ENCODE measurements at regions not wholly inside any gene's neighbourhood (a gene's known extent, or its start where the extent isn't known, plus 50 kb on each side); places are given as distances from the start of the nearest gene placed in this dataset.
A peak's percentile ranks its signal among the peaks of the same experiment; 100 is the strongest.

DNA sequence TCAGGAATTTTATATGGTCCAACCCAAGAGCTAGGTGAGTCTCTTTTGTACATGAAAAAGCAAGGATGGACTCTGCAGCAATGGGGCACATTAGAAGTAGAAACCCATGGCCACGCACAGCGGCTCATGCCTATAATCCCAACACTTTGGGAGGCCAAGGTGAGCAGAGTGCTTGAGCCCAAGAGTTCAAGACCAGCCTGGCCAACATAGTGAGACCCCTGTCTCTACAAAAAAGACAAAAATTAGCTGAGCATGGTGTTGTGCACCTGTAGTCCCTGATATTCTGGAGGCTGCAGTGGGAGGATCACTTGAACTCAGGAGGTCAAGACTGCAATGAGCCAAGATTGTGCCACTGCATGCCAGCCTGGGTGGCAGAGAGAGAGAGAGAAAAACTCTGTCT, 128.7 kb upstream of the PLEKHA5 start:
- DNase-seq (ENCODE audit: low read depth) = no peak
- Histone ChIP-seq H3K27me3 (replicated peaks; ENCODE audit: control insufficient read depth, insufficient read depth, low read length) (no peaks in the 10 kb centered on the region), H3K9ac (ENCODE audit: low read length) (no peak overlapping the region), H3K4me3 (ENCODE audit: low read length) (no peak overlapping the region), H3K4me1 (ENCODE audit: control insufficient read depth, insufficient read depth, low read length) (peaks cover 7% of the 10 kb centered on the region), H3K36me3 (ENCODE audit: control insufficient read depth, insufficient read depth, low read length, severe bottlenecking) (no peaks in the 10 kb centered on the region), H3K9me3 (ENCODE audit: control insufficient read depth, low read length) (no peaks in the 10 kb centered on the region)

DNA sequence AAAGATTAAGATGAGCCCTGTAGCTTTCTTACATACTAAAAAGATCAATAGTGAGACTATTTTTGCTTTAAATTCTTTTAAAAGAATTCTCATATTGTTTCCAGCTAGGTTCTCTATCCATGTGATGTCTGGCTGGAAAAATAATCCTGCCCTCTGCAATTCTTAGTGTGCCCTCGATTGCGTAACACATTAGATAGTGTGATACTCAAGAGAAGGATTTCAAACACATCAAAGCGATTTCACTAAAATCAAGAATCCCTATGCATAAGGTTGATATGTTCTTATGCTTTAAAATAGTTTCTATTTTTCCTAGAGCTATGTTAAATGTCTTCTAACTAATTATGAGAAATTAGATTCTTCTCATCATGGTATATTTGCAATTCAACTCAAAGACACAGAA, 127.3 kb upstream of the PLEKHA5 start:
- Histone ChIP-seq H3K9me3 (ENCODE audit: control insufficient read depth, low read length) (no peaks in the 10 kb centered on the region), H3K4me1 (ENCODE audit: control insufficient read depth, insufficient read depth, low read length) (peaks cover 7% of the 10 kb centered on the region), H3K27me3 (replicated peaks; ENCODE audit: control insufficient read depth, insufficient read depth, low read length) (no peaks in the 10 kb centered on the region), H3K4me3 (ENCODE audit: low read length) (no peak overlapping the region), H3K36me3 (ENCODE audit: control insufficient read depth, insufficient read depth, low read length, severe bottlenecking) (no peaks in the 10 kb centered on the region), H3K9ac (ENCODE audit: low read length) (no peak overlapping the region)
- peak; percentile 50 for DNase-seq (ENCODE audit: low read depth)

DNA sequence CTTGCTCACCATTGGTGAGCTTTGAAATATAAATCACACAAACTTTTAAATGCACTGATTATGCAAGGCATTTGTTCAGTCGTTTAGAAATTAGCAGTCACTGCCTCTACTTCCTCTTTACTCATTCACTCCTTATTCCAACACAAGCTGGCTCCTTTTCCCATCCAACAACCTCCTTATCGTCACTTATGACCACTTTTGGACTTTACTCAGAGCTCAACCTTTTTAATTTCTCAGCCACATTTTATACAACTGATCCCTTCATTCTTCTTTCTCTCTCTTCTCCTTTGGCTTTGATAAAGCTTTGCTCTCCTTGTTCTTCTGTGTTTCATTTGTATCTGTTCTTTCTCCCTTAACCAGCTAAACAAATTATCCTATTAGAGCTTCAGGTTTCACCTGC, 126.4 kb upstream of the PLEKHA5 start:
- Histone ChIP-seq H3K4me1 (ENCODE audit: control insufficient read depth, insufficient read depth, low read length) (peaks cover 6% of the 10 kb centered on the region), H3K36me3 (ENCODE audit: control insufficient read depth, insufficient read depth, low read length, severe bottlenecking) (no peaks in the 10 kb centered on the region), H3K4me3 (ENCODE audit: low read length) (no peak overlapping the region), H3K9ac (ENCODE audit: low read length) (no peak overlapping the region), H3K9me3 (ENCODE audit: control insufficient read depth, low read length) (no peaks in the 10 kb centered on the region), H3K27me3 (replicated peaks; ENCODE audit: control insufficient read depth, insufficient read depth, low read length) (no peaks in the 10 kb centered on the region)
- DNase-seq (ENCODE audit: low read depth) = no peak

DNA sequence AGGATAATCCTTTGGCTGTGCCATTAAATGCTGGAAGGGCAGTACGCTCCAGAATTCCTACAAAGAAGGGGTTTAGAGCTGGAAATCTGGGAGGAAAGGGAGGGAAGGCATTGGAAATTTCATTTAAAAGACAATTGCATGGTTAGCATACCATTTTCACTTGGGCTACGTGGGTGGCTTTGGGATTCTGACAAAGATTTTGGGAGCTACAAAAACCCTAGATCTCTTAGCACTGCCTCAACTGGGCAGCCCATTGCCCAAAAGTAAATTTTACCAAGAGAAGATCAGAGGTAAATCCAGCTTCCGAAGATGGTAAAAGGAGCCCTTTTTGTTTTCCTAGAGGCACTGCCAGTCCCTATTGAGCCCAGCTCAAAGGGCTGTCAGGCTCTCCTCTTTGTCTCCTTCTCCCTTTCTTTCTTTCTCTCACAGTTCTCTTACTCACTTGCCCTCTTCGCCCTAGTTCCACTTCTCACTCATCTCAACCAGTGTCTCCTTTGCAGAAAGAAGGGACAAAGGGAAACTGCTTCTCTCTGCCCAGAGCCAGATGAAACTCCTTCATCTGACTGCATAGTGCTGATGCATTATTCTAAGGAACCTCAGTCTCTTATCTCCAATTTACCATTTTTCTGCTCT, 125.4 kb upstream of the PLEKHA5 start:
- no peaks in the 10 kb centered on the region for H3K9me3 ChIP-seq (ENCODE audit: control insufficient read depth, low read length)
- no peak overlapping the region for H3K9ac ChIP-seq (ENCODE audit: low read length)
- no peaks in the 10 kb centered on the region for H3K4me1 ChIP-seq (ENCODE audit: control insufficient read depth, insufficient read depth, low read length)
- no peak for DNase-seq (ENCODE audit: low read depth)
- no peaks in the 10 kb centered on the region for H3K36me3 ChIP-seq (ENCODE audit: control insufficient read depth, insufficient read depth, low read length, severe bottlenecking)
- no peaks in the 10 kb centered on the region for H3K27me3 ChIP-seq (replicated peaks; ENCODE audit: control insufficient read depth, insufficient read depth, low read length)
- H3K4me3 ChIP-seq (ENCODE audit: low read length) = no peak overlapping the region

DNA sequence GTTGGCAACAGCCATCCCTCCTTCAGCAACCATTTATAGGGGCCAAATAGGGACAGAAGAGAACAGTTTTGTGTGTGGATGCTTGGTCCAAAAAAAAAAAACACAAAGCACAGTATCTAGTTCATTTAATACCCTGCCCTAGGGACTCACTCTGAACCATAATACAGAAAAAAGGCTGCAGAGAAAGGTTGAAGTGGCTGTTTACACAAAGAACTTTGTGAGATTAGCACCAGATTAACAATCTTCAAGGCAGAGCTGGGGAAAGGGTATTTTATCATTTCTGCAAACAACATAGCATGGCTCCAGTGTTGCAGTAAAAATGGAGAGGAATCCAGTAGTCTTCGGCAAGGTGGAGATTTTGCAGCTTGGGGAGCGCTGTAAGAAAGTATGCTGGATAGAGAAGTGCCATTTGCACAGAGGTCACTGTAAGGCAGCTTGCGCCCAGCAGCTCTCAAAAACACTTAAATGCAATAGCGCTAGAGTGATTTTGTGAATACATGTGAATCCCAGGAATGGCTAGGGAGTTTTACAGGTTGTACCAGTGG, 124.2 kb upstream of the PLEKHA5 start:
- H3K4me1 ChIP-seq (ENCODE audit: control insufficient read depth, insufficient read depth, low read length) = no peaks in the 10 kb centered on the region
- no peak for DNase-seq (ENCODE audit: low read depth)
- H3K9me3 ChIP-seq (ENCODE audit: control insufficient read depth, low read length) = no peaks in the 10 kb centered on the region

DNA sequence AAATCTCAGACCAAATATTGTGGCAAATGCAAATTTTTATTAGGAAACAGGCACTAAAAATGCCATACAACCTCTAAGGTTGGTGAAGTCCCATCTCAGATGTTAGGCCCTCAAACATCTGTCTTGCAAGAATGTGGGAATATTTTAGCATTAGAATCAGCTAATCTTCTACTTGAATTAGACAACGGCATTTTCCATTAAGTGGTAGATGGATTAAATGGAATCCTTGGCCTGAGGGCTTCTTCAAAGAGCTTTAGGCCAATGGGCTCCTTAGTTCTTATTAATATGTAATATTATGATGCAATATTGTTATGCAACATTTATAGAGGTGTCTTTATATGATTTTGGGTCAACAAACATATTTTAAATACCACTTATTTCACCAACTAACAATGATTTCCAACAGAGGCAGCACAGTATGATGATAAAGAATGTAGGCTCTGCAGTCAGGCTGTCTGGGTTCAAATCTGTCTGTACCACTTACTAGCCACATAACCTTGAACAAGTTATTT, 122.9 kb upstream of the PLEKHA5 start:
- H3K36me3 ChIP-seq (ENCODE audit: control insufficient read depth, insufficient read depth, low read length, severe bottlenecking) = no peaks in the 10 kb centered on the region
- no peak overlapping the region for H3K4me3 ChIP-seq (ENCODE audit: low read length)
- H3K4me1 ChIP-seq (ENCODE audit: control insufficient read depth, insufficient read depth, low read length) = no peaks in the 10 kb centered on the region
- no peak for DNase-seq (ENCODE audit: low read depth)
- H3K9me3 ChIP-seq (ENCODE audit: control insufficient read depth, low read length) = no peaks in the 10 kb centered on the region
- no peak overlapping the region for H3K9ac ChIP-seq (ENCODE audit: low read length)
- H3K27me3 ChIP-seq (replicated peaks; ENCODE audit: control insufficient read depth, insufficient read depth, low read length) = no peaks in the 10 kb centered on the region

More for the DNA sequence above, 124.2 kb upstream of the PLEKHA5 start:
- Histone ChIP-seq H3K9ac (ENCODE audit: low read length) (no peak overlapping the region), H3K4me3 (ENCODE audit: low read length) (no peak overlapping the region), H3K36me3 (ENCODE audit: control insufficient read depth, insufficient read depth, low read length, severe bottlenecking) (no peaks in the 10 kb centered on the region), H3K27me3 (replicated peaks; ENCODE audit: control insufficient read depth, insufficient read depth, low read length) (no peaks in the 10 kb centered on the region)

DNA sequence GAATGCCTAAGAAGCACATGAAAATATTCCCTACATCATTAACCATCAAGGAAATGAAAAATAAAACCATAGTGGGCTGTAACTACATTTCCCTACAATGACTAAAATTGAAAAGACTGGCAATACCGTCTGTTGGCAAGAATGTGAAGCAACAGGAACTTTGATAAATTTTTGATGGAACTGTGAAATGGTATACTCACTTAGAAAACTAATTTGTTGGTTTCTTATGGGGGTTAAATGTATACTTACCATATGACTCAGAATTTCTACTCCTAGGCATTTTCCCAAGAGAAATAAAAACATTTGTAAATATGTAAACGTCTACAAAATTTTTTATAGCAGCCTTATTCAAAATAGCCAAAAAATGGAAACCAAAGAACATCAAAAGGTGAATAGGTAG, 121.4 kb upstream of the PLEKHA5 start:
- Histone ChIP-seq H3K9ac (ENCODE audit: low read length) (no peak overlapping the region), H3K27me3 (replicated peaks; ENCODE audit: control insufficient read depth, insufficient read depth, low read length) (no peaks in the 10 kb centered on the region), H3K4me1 (ENCODE audit: control insufficient read depth, insufficient read depth, low read length) (no peaks in the 10 kb centered on the region), H3K9me3 (ENCODE audit: control insufficient read depth, low read length) (no peaks in the 10 kb centered on the region), H3K36me3 (ENCODE audit: control insufficient read depth, insufficient read depth, low read length, severe bottlenecking) (no peaks in the 10 kb centered on the region), H3K4me3 (ENCODE audit: low read length) (no peak overlapping the region)
- no peak for DNase-seq (ENCODE audit: low read depth)

DNA sequence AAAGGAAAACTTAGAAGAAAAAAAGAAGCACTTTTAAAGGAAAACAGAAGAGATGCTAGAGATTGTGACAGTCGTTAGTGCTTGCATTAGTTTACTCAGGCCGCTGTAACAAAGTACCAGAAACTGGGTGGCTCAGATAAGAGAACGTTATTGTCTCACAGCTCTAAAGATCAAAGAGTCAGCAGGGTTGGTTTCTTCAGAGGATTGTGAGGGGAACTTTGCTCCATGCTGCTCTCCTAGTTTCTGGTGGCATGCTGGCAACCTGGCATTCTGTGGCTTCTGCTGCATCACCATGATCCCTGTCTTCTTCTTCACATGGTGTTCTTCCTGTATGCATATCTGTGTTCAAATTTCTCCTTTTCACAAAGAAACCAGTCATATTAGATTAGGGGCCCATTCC, 119.4 kb upstream of the PLEKHA5 start:
- DNase-seq (ENCODE audit: low read depth) = no peak
- Histone ChIP-seq H3K36me3 (ENCODE audit: control insufficient read depth, insufficient read depth, low read length, severe bottlenecking) (no peaks in the 10 kb centered on the region), H3K9ac (ENCODE audit: low read length) (no peak overlapping the region), H3K27me3 (replicated peaks; ENCODE audit: control insufficient read depth, insufficient read depth, low read length) (no peaks in the 10 kb centered on the region), H3K4me1 (ENCODE audit: control insufficient read depth, insufficient read depth, low read length) (peaks cover 9% of the 10 kb centered on the region), H3K9me3 (ENCODE audit: control insufficient read depth, low read length) (no peaks in the 10 kb centered on the region), H3K4me3 (ENCODE audit: low read length) (no peak overlapping the region)

DNA sequence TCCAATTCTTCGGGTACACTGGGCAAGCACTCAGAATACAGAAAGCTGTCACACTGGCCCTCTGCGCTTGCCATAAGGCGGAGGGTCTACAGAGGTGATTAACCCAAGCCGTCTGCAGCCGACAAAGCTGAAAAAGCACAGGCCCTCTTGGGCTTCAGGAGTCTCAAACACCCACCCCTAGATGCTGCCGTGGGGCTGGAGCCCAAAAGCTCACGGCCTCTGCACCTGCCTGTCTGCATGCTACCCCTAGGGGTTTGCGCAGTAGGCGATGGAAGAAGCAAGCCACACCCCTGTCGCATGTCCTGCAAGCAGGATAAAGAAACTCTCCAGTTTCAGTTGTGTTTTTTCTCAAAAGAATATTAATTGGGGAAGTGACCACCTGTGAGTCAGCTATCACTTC, 118.8 kb upstream of the PLEKHA5 start:
- peaks cover 13% of the 10 kb centered on the region for H3K4me1 ChIP-seq (ENCODE audit: control insufficient read depth, insufficient read depth, low read length)
- no peak overlapping the region for H3K9ac ChIP-seq (ENCODE audit: low read length)
- DNase-seq (ENCODE audit: low read depth) = no peak
- H3K4me3 ChIP-seq (ENCODE audit: low read length) = no peak overlapping the region
- H3K27me3 ChIP-seq (replicated peaks; ENCODE audit: control insufficient read depth, insufficient read depth, low read length) = no peaks in the 10 kb centered on the region
- no peaks in the 10 kb centered on the region for H3K9me3 ChIP-seq (ENCODE audit: control insufficient read depth, low read length)
- H3K36me3 ChIP-seq (ENCODE audit: control insufficient read depth, insufficient read depth, low read length, severe bottlenecking) = no peaks in the 10 kb centered on the region

DNA sequence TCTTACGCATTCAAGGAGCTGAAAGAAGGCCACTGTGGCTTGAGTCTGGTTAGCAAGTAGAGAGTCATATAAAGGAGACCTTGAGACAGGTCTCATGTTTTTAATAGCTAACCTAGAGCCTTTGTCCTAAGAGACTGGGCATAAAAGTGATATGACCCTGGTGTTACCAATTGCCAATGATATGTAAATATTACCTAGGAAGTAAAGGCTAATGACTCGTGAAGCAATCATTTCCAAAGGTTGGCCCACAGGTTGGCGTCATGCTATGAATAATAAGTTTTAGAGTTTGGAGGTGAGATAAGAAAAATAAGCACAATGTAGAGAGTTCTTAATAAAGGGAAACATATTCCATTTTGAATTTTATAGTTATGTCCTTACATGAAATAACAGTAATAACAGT, 116.6 kb upstream of the PLEKHA5 start:
- no peak overlapping the region for H3K9ac ChIP-seq (ENCODE audit: low read length)

DNA sequence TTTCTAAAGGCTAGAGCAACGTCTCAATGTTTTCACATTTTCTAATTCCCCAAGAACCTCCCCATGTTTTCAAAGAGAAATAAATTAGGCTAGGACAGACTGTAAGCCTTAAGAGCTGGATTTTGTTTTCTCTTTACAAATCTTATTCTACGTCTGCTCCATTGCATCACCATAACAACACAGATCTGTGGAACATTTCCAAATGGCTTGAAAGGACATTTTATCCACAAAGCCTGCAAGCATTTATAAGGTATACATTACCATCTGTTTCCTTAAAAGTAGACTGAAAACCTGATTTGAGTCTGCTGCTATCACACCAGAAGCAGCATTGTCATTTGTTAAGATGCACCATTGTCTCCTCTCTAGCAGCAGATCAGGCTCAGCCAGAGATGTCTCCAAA, 115.3 kb upstream of the PLEKHA5 start:
- Histone ChIP-seq H3K9me3 (ENCODE audit: control insufficient read depth, low read length) (no peaks in the 10 kb centered on the region), H3K9ac (ENCODE audit: low read length) (no peak overlapping the region), H3K4me3 (ENCODE audit: low read length) (no peak overlapping the region), H3K27me3 (replicated peaks; ENCODE audit: control insufficient read depth, insufficient read depth, low read length) (no peaks in the 10 kb centered on the region), H3K4me1 (ENCODE audit: control insufficient read depth, insufficient read depth, low read length) (peaks cover 33% of the 10 kb centered on the region), H3K36me3 (ENCODE audit: control insufficient read depth, insufficient read depth, low read length, severe bottlenecking) (no peaks in the 10 kb centered on the region)
- peak; percentile 84 for DNase-seq (ENCODE audit: low read depth)

More for the DNA sequence above, 116.6 kb upstream of the PLEKHA5 start:
- no peaks in the 10 kb centered on the region for H3K9me3 ChIP-seq (ENCODE audit: control insufficient read depth, low read length)
- no peaks in the 10 kb centered on the region for H3K27me3 ChIP-seq (replicated peaks; ENCODE audit: control insufficient read depth, insufficient read depth, low read length)
- H3K36me3 ChIP-seq (ENCODE audit: control insufficient read depth, insufficient read depth, low read length, severe bottlenecking) = no peaks in the 10 kb centered on the region
- peaks cover 20% of the 10 kb centered on the region for H3K4me1 ChIP-seq (ENCODE audit: control insufficient read depth, insufficient read depth, low read length)
- DNase-seq (ENCODE audit: low read depth) = no peak
- H3K4me3 ChIP-seq (ENCODE audit: low read length) = no peak overlapping the region

DNA sequence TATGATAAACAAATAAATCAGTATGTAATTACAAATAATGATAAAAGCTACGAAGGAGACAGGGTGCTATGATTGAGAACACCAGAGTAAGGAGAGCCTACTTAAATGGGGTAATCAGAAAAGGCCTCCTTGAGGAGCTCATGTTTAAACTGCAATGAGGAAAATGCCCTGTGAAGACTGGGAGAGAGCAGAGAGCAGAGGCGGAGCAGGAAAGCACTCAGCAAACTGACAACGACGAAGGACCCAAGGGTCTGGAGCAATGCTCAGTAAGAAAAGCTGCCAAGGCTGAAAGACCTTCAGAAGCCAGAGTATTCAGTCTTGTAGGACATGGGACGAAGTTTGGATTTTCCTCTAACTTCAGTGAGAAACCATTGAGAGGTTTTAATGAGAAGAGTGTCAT, 114.2 kb upstream of the PLEKHA5 start:
- no peak for DNase-seq (ENCODE audit: low read depth)
- no peaks in the 10 kb centered on the region for H3K27me3 ChIP-seq (replicated peaks; ENCODE audit: control insufficient read depth, insufficient read depth, low read length)
- H3K4me3 ChIP-seq (ENCODE audit: low read length) = no peak overlapping the region
- no peaks in the 10 kb centered on the region for H3K9me3 ChIP-seq (ENCODE audit: control insufficient read depth, low read length)
- no peaks in the 10 kb centered on the region for H3K36me3 ChIP-seq (ENCODE audit: control insufficient read depth, insufficient read depth, low read length, severe bottlenecking)
- no peak overlapping the region for H3K9ac ChIP-seq (ENCODE audit: low read length)
- peaks cover 35% of the 10 kb centered on the region for H3K4me1 ChIP-seq (ENCODE audit: control insufficient read depth, insufficient read depth, low read length)
